Endothelial cell of umbilical vein (primary cell): ENCODE measurements at regions not wholly inside any gene's neighbourhood (a gene's known extent, or its start where the extent isn't known, plus 50 kb on each side); places are given as distances from the start of the nearest gene placed in this dataset.

Experiments
- BruUV-seq: library from RNA; stranded (reverse); fragments of 400-500 nt; replicated peaks from 2 replicates; lab custom pipeline; 2021; lab: Mats Ljungman, UMichigan
- CTCF ChIA-PET: fragments of 300-600, 350-600 bp; sonication (Branson Sonifier 250); formaldehyde crosslinking; loops from one replicate; lab custom pipeline; 2021; ENCODE audit warnings: antibody characterized with exemption, inconsistent platforms; lab: Charles Lee
- POLR2A ChIA-PET: fragments of 300-600, 350-600 bp; sonication (Branson Sonifier 250); formaldehyde crosslinking; loops from one replicate; lab custom pipeline; 2021; ENCODE audit warnings: antibody characterized with exemption, inconsistent platforms; lab: Charles Lee
- DNase-seq: peaks from one replicate; pipeline ENCODE4 v3.0.0-alpha.2; 2011; ENCODE audit warnings: low read depth, low spot score
- FAIRE-seq: peaks from 2 replicates; lab custom pipeline; 2011; peaks lifted over from hg19 to GRCh38; lab: Jason Lieb, UNC
- H2AFZ ChIP-seq: 2 replicates; pipeline ENCODE4 v1.6.0; 2012; ENCODE audit warnings: low read depth, low read length, control low read depth, inconsistent platforms
- H3K27ac ChIP-seq: 2 replicates; pipeline ENCODE4 v1.5.1; 2011; ENCODE audit warnings: low read depth, mild to moderate bottlenecking, control low read depth, low read length, moderate library complexity; ENCODE audit not compliant: insufficient read depth
- H3K27me3 ChIP-seq, 2 experiments: 2 replicates each; pipeline versions ENCODE4 v1.6.0 to v1.6.1; 2011; ENCODE audit warnings: low read length in 2 of 2, mixed read lengths in 1 of 2; ENCODE audit not compliant: control insufficient read depth in 2 of 2, insufficient read depth in 2 of 2
- H3K36me3 ChIP-seq, 2 experiments: 2 replicates in 1 of 2; 3 replicates in 1 of 2; pipeline ENCODE4 v1.5.1; 2011; ENCODE audit warnings: low read length in 2 of 2, mild to moderate bottlenecking in 1 of 2, moderate library complexity in 1 of 2; ENCODE audit not compliant: control insufficient read depth in 2 of 2, insufficient read depth in 2 of 2; ENCODE audit errors: extremely low read depth in 1 of 2
- H3K4me1 ChIP-seq: 3 replicates; pipeline ENCODE4 v1.5.1; 2011; ENCODE audit warnings: mild to moderate bottlenecking, low read length; ENCODE audit not compliant: control insufficient read depth, insufficient read depth; ENCODE audit errors: extremely low read depth
- H3K4me2 ChIP-seq: 2 replicates; pipeline ENCODE4 v1.6.1; 2011; ENCODE audit warnings: low read length, control low read depth, mixed read lengths; ENCODE audit not compliant: insufficient read depth
- H3K4me3 ChIP-seq, 3 experiments: fragments of 200-600 bp in 1 of 3; sonication (generic), shearing (Covaris generic) in 1 of 3; replicated peaks in 1 of 3; 2 replicates each; pipeline ENCODE4 v1.5.1; 2011 to 2016; ENCODE audit warnings: control low read depth in 3 of 3, low read length in 3 of 3, mild to moderate bottlenecking in 2 of 3, inconsistent platforms in 1 of 3, low read depth in 1 of 3, moderate library complexity in 1 of 3; ENCODE audit not compliant: insufficient read depth in 1 of 3
- H3K79me2 ChIP-seq: 2 replicates; pipeline ENCODE4 v1.6.0; 2012; ENCODE audit warnings: low read length, inconsistent platforms; ENCODE audit not compliant: control insufficient read depth, insufficient read depth
- H3K9ac ChIP-seq: replicated peaks from 2 replicates; pipeline ENCODE3; 2011; ENCODE audit warnings: low read length, control low read depth; ENCODE audit not compliant: insufficient read depth; ENCODE audit errors: extremely low read depth
- H3K9me1 ChIP-seq: replicated peaks from 3 replicates; pipeline ENCODE4 v1.6.0; 2011; ENCODE audit warnings: mild to moderate bottlenecking, low read length; ENCODE audit not compliant: control insufficient read depth, insufficient read depth; ENCODE audit errors: extremely low read depth
- H3K9me3 ChIP-seq: replicated peaks from 2 replicates; pipeline ENCODE4 v1.5.1; 2012; ENCODE audit warnings: low read length, inconsistent platforms; ENCODE audit not compliant: control insufficient read depth, insufficient read depth
- H4K20me1 ChIP-seq: replicated peaks from 2 replicates; pipeline ENCODE3; 2011; ENCODE audit warnings: mild to moderate bottlenecking, low read length; ENCODE audit not compliant: control insufficient read depth, insufficient read depth; ENCODE audit errors: extremely low read depth
- EZH2 ChIP-seq: IDR thresholded peaks from 2 replicates; pipeline ENCODE4 v1.6.1; 2012; ENCODE audit warnings: borderline replicate concordance, low read depth, mild to moderate bottlenecking, moderate library complexity, low read length, inconsistent platforms; ENCODE audit not compliant: severe bottlenecking
- FOS ChIP-seq: IDR thresholded peaks from 2 replicates; pipeline ENCODE4 v1.6.1; 2011; ENCODE audit warnings: mild to moderate bottlenecking, low read length, moderate library complexity, borderline replicate concordance; ENCODE audit not compliant: insufficient read depth
- GATA2 ChIP-seq: IDR thresholded peaks from 2 replicates; pipeline ENCODE4 v1.7.0; 2011; ENCODE audit warnings: low read depth, mild to moderate bottlenecking, moderate library complexity, mixed read lengths, low read length; ENCODE audit not compliant: insufficient read length, insufficient read depth
- JUN ChIP-seq: IDR thresholded peaks from 2 replicates; pipeline ENCODE4 v1.6.1; 2011; ENCODE audit warnings: borderline replicate concordance, low read depth; ENCODE audit not compliant: insufficient read length, insufficient read depth
- MYC ChIP-seq: IDR thresholded peaks from one replicate; pipeline ENCODE4 v1.6.1; 2011; ENCODE audit warnings: mild to moderate bottlenecking, low read depth, low read length
- POLR2A ChIP-seq: IDR thresholded peaks from 2 replicates; pipeline ENCODE4 v1.6.1; 2012; ENCODE audit warnings: low read depth, mild to moderate bottlenecking, control low read depth, low read length
- POLR2AphosphoS5 ChIP-seq: IDR thresholded peaks from 2 replicates; pipeline ENCODE4 v1.6.1; 2012; ENCODE audit warnings: low read depth, mild to moderate bottlenecking, control low read depth, low read length, moderate library complexity; ENCODE audit not compliant: insufficient read depth
- dilution Hi-C: fragments of 300-500 bp; cut with MboI; formaldehyde crosslinking; loops from one replicate; pipeline ENCODE4 v1.15.0; 2019; ENCODE audit warnings: low sequenced_read_pairs; ENCODE audit not compliant: extremely low pct_ligation_motif_present
- intact Hi-C: fragments of 100-400 bp; cut with micrococcal nuclease; formaldehyde crosslinking; loops from one replicate; pipeline ENCODE4 v1.10.0; 2022
- TF ChIP-seq, protein P1 (sequence below), 2 donors: IDR thresholded peaks; 1 replicate in 1 of 2; 2 replicates in 1 of 2; pipeline ENCODE4 v1.5.1; 2011; ENCODE audit warnings: low read length in 2 of 2, mild to moderate bottlenecking in 2 of 2, moderate library complexity in 2 of 2, control low read depth in 1 of 2, inconsistent platforms in 1 of 2, low read depth in 1 of 2; ENCODE audit not compliant: insufficient read depth in 1 of 2; ENCODE audit errors: extremely low read depth in 1 of 2
- TF ChIP-seq, protein P2 (sequence below): IDR thresholded peaks from 2 replicates; pipeline ENCODE4 v1.6.1; 2011; ENCODE audit not compliant: insufficient read depth, insufficient read length

DNA sequence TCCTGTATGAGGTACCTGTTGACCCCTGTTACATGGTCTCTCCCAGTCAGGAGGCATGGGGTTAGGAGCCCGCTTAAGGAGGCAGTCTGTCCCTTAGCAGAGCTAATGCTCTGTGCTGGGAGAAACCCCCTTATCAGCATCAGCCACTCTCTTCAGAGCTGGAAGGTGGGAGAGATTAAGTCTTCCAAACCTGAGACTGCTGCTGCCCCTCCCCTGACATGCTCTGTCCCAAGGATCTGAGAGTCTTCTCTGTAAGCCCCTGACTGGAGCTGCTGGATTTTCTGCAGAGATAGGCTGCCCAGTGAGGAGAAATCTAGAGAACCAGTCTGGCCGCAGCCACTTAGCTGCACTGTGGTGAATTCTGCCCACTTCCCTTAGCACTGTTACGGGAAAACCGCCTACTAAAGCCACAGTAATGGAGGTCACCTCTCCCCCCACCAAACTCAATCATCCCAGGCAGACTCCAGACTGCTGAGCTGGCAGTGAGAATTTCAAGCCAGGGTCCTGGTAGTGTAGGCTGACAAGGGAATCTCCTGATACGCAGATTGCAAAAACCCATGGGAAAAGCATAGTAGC is 222.3 kb downstream of the DDX3Y start:
- BruUV-seq, result no TSS peak
- Histone ChIP-seq H3K9ac (no peak overlapping the region), H3K9me3 (no peaks in the 10 kb centered on the region), H3K4me3 (no peak overlapping the region), H3K79me2 (no peaks in the 10 kb centered on the region), H3K4me2 (no peak overlapping the region), H4K20me1 (no peaks in the 10 kb centered on the region), H3K27ac (no peak overlapping the region), H3K4me1 (no peaks in the 10 kb centered on the region), H3K36me3 (no peaks in the 10 kb centered on the region), H3K9me1 (no peaks in the 10 kb centered on the region), H2AFZ (no peak overlapping the region), H3K27me3 (no peaks in the 10 kb centered on the region)
- ChIA-PET POLR2A (no interaction called here), CTCF (no interaction called here)
- DNase-seq (no peak), FAIRE-seq (no peak)
- dilution Hi-C loops (no loop called here), intact Hi-C loops (no loop called here)
- no peak for TF ChIP-seq GATA2
- no peak for TF ChIP-seq POLR2AphosphoS5
- TF ChIP-seq, protein P1, sequence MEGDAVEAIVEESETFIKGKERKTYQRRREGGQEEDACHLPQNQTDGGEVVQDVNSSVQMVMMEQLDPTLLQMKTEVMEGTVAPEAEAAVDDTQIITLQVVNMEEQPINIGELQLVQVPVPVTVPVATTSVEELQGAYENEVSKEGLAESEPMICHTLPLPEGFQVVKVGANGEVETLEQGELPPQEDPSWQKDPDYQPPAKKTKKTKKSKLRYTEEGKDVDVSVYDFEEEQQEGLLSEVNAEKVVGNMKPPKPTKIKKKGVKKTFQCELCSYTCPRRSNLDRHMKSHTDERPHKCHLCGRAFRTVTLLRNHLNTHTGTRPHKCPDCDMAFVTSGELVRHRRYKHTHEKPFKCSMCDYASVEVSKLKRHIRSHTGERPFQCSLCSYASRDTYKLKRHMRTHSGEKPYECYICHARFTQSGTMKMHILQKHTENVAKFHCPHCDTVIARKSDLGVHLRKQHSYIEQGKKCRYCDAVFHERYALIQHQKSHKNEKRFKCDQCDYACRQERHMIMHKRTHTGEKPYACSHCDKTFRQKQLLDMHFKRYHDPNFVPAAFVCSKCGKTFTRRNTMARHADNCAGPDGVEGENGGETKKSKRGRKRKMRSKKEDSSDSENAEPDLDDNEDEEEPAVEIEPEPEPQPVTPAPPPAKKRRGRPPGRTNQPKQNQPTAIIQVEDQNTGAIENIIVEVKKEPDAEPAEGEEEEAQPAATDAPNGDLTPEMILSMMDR (IDR thresholded peaks at IDR 0.05; ENCODE audit: extremely low read depth in 1 of 2, insufficient read depth in 1 of 2, low read depth in 1 of 2, low read length in 2 of 2), result no peak

DNA sequence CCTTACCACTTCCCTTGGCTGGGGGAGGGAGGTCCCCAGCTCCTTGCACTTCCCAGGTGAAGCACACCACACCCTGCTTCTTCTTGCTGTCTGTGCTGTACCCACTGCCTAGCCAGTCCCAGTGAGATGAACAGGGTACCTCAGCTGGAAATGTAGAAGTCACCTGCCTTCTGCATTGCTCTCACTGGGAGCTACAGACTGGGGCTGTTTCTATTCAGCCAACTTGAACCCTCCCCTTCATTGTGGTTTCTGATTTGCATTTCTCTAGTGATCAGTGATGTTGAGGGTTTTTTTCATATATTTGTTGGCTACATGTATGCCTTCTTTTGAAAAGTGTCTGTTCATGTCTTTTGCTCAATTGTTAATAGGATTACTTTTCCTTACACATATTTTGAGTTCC is 222.8 kb downstream of the DDX3Y start:
- Histone ChIP-seq H3K4me2 (no peak overlapping the region), H3K27me3 (no peaks in the 10 kb centered on the region), H3K27ac (no peak overlapping the region), H4K20me1 (no peaks in the 10 kb centered on the region), H2AFZ (no peak overlapping the region), H3K4me3 (no peak overlapping the region), H3K36me3 (no peaks in the 10 kb centered on the region), H3K9ac (no peak overlapping the region), H3K9me1 (no peaks in the 10 kb centered on the region), H3K9me3 (no peaks in the 10 kb centered on the region), H3K4me1 (no peaks in the 10 kb centered on the region), H3K79me2 (no peaks in the 10 kb centered on the region)
- ChIA-PET POLR2A (no interaction called here), CTCF (no interaction called here)
- intact Hi-C loops, result no loop called here
- no TSS peak for BruUV-seq
- DNase-seq, result no peak
- dilution Hi-C loops, result no loop called here
- TF ChIP-seq EZH2, result no peak
- TF ChIP-seq FOS, result no peak
- no peak for TF ChIP-seq MYC
- TF ChIP-seq JUN, result no peak
- TF ChIP-seq, protein P2, sequence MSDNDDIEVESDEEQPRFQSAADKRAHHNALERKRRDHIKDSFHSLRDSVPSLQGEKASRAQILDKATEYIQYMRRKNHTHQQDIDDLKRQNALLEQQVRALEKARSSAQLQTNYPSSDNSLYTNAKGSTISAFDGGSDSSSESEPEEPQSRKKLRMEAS, result no peak
- TF ChIP-seq POLR2A, result no peak
- no peak for TF ChIP-seq POLR2AphosphoS5
- TF ChIP-seq, protein P1 (IDR thresholded peaks at IDR 0.05; ENCODE audit: extremely low read depth in 1 of 2, insufficient read depth in 1 of 2, low read depth in 1 of 2, low read length in 2 of 2), result no peak
- TF ChIP-seq GATA2, result no peak
- no peak for FAIRE-seq
